Coronary artery (tissue), 2 donors: ENCODE measurements at regions not wholly inside any gene's neighbourhood (a gene's known extent, or its start where the extent isn't known, plus 50 kb on each side); places are given as distances from the start of the nearest gene placed in this dataset.

ENCODE experiments used
- DNase-seq: peaks from one replicate; pipeline ENCODE4 v3.0.0-alpha.2; 2017; ENCODE audit warnings: low spot score
- H3K27ac ChIP-seq, 2 donors: fragments of 200-600 bp; sonication (generic); one replicate each; pipeline ENCODE4 v1.5.1; 2016 to 2019
- H3K4me3 ChIP-seq: fragments of 200-600 bp; sonication (generic); 2 replicates; pipeline ENCODE4 v1.5.1; 2016; ENCODE audit warnings: mild to moderate bottlenecking, moderate library complexity
- TF ChIP-seq, protein P1 (sequence below): fragments of 200-600 bp; sonication (generic); IDR thresholded peaks from one replicate; pipeline ENCODE4 v1.5.1; 2019; ENCODE audit warnings: antibody characterized with exemption

DNA sequence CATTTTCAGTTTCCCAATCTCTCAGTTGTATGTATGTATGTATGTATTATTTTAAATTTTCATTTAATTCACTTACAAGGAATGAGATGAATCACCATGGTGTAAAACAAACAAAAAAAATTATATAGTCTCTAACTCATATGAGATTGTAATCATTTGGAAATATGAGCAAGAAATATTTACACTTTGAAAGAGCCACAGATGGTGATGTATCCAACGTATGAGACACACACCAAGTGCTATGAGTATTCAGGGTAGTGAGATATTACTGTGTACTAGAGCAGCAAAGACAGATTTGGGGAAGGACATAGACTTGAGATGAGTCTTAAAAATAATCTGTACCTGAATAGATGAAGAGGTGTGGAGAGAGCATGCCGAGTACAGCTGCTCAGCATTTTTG is 1154.4 kb downstream of the RAPGEF2 start:
- TF ChIP-seq, protein P1, sequence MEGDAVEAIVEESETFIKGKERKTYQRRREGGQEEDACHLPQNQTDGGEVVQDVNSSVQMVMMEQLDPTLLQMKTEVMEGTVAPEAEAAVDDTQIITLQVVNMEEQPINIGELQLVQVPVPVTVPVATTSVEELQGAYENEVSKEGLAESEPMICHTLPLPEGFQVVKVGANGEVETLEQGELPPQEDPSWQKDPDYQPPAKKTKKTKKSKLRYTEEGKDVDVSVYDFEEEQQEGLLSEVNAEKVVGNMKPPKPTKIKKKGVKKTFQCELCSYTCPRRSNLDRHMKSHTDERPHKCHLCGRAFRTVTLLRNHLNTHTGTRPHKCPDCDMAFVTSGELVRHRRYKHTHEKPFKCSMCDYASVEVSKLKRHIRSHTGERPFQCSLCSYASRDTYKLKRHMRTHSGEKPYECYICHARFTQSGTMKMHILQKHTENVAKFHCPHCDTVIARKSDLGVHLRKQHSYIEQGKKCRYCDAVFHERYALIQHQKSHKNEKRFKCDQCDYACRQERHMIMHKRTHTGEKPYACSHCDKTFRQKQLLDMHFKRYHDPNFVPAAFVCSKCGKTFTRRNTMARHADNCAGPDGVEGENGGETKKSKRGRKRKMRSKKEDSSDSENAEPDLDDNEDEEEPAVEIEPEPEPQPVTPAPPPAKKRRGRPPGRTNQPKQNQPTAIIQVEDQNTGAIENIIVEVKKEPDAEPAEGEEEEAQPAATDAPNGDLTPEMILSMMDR, result no peak
- H3K4me3 ChIP-seq, result no peak overlapping the region
- no peak overlapping the region for H3K27ac ChIP-seq
- DNase-seq, result no peak

DNA sequence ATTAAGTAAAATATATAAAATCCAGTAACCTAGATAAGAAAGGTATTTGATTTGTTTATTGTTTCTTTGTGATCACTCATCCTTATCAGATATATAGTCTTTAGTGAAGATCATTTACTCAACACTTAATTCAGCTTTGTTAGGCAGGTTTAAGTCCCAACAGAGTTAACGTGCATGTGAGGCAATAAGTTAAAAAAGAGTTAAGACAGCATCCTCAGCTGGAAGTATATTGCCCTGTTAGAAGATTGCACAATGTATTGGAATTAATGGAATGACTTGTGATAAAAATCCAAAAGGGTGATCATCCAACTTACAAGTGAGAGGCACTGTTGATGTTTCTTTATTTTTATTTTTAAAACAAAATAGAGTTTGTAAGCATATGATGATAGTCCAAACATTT is 1162.1 kb downstream of the RAPGEF2 start:
- Histone ChIP-seq H3K4me3 (no peak overlapping the region), H3K27ac (no peak overlapping the region)
- no peak for DNase-seq
- TF ChIP-seq, protein P1, result no peak

DNA sequence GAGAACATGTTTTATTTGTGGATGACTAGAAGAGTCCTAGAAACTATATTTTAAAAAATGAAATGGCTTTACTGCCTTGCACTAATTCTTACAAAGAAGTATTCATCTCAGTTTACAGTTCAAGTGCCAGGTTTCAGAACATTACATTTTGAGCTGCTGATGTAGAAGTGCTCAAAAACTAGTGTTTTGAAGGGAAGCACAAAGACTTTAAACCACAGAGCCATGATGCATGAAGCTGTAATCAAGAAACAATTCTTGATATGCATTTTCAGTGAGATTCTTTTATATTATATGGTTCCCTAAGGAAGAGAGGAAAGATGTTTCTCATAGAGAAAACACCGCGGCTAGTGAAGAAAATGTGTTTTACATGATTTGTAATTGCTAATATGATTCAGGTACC is 1163.0 kb downstream of the RAPGEF2 start:
- no peak overlapping the region for H3K4me3 ChIP-seq
- TF ChIP-seq, protein P1, result no peak
- DNase-seq, result no peak
- H3K27ac ChIP-seq, result no peak overlapping the region

GRCh38 chr4:160276785-160277325 is 1174.0 kb downstream of the RAPGEF2 start:
- no peak overlapping the region for H3K27ac ChIP-seq
- DNase-seq, result no peak
- TF ChIP-seq, protein P1, result no peak
- no peak overlapping the region for H3K4me3 ChIP-seq

GRCh38 chr4:160283081-160283480 is 1180.2 kb downstream of the RAPGEF2 start:
- no peak overlapping the region for H3K4me3 ChIP-seq
- TF ChIP-seq, protein P1, result no peak
- H3K27ac ChIP-seq, result no peak overlapping the region
- DNase-seq, result no peak

GRCh38 chr4:160284516-160284915 is 1181.6 kb downstream of the RAPGEF2 start:
- no peak for DNase-seq
- TF ChIP-seq, protein P1, result no peak
- no peak overlapping the region for H3K4me3 ChIP-seq
- no peak overlapping the region for H3K27ac ChIP-seq

DNA sequence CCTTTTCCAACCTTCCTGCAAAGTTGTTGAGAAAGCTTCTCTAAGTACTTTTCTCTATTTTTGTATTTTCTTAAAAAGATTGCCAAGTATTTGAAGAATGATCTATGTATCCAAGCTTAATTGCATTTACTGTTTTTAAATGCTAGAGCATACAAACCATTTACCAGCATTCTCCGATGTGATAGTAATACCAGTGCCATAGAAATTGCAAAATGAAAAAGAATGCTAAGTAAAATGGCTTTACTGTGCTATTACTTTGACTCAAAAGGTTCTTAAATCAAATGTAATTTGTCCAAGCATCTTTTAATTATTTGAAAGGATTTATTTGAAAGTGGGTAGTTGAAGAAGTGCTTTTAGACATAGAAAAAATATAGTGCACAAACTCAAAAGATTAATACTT is 1183.2 kb downstream of the RAPGEF2 start:
- DNase-seq, result no peak
- H3K4me3 ChIP-seq, result no peak overlapping the region
- TF ChIP-seq, protein P1, result no peak
- H3K27ac ChIP-seq, result no peak overlapping the region
